ENCODE measurements at regions not wholly inside any gene's neighbourhood (a gene's known extent, or its start where the extent isn't known, plus 50 kb on each side); places are given as distances from the start of the nearest gene placed in this dataset.

GRCh38 chr1:90359994-90360393 is 357.1 kb downstream of the BARHL2 start:
- Histone ChIP-seq H3K4me1 (ENCODE audit: insufficient read depth, low read length) (no peaks in the 10 kb centered on the region), H3K9ac (ENCODE audit: low read length) (no peak overlapping the region), H4K20me1 (ENCODE audit: insufficient read depth, low read length) (no peaks in the 10 kb centered on the region), H3K79me2 (ENCODE audit: insufficient read depth, low read length) (no peaks in the 10 kb centered on the region), H3K36me3 (ENCODE audit: insufficient read depth, low read length) (no peaks in the 10 kb centered on the region), H3K27ac (ENCODE audit: low read depth, low read length) (no peak overlapping the region), H2AFZ (ENCODE audit: low read depth, low read length) (no peak overlapping the region), H3K4me3 (ENCODE audit: insufficient read depth, low read depth, low read length) (no peak overlapping the region), H3K9me3 (ENCODE audit: insufficient read depth, low read depth, low read length) (no peaks in the 10 kb centered on the region), H3K27me3 (ENCODE audit: insufficient read depth, low read length) (no peaks in the 10 kb centered on the region), H3K4me2 (ENCODE audit: low read length) (no peak overlapping the region)
- H3K27me3 Mint-ChIP-seq (ENCODE audit: low read depth, unreplicated experiment), result peaks cover 15% of the 10 kb centered on the region
- TF ChIP-seq, protein P1, sequence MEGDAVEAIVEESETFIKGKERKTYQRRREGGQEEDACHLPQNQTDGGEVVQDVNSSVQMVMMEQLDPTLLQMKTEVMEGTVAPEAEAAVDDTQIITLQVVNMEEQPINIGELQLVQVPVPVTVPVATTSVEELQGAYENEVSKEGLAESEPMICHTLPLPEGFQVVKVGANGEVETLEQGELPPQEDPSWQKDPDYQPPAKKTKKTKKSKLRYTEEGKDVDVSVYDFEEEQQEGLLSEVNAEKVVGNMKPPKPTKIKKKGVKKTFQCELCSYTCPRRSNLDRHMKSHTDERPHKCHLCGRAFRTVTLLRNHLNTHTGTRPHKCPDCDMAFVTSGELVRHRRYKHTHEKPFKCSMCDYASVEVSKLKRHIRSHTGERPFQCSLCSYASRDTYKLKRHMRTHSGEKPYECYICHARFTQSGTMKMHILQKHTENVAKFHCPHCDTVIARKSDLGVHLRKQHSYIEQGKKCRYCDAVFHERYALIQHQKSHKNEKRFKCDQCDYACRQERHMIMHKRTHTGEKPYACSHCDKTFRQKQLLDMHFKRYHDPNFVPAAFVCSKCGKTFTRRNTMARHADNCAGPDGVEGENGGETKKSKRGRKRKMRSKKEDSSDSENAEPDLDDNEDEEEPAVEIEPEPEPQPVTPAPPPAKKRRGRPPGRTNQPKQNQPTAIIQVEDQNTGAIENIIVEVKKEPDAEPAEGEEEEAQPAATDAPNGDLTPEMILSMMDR (IDR thresholded peaks at IDR 0.05; ENCODE audit: insufficient read depth, low read depth, low read length), result no peak
- TF ChIP-seq EZH2 (IDR thresholded peaks at IDR 0.05; ENCODE audit: insufficient read depth, low read length), result no peak
- DNase-seq (ENCODE audit: low read depth) (no peak), FAIRE-seq (no peak)
- H3K27ac Mint-ChIP-seq (ENCODE audit: unreplicated experiment), result no peak overlapping the region
- no peaks in the 10 kb centered on the region for H3K36me3 Mint-ChIP-seq (ENCODE audit: low read depth, unreplicated experiment)
- no peak overlapping the region for H3K4me3 Mint-ChIP-seq (ENCODE audit: unreplicated experiment)
- H3K4me1 Mint-ChIP-seq (ENCODE audit: low read depth, unreplicated experiment), result peaks cover 8% of the 10 kb centered on the region
- H3K9me3 Mint-ChIP-seq (ENCODE audit: unreplicated experiment), result no peaks in the 10 kb centered on the region

- no peak for TF ChIP-seq EZH2 (IDR thresholded peaks at IDR 0.05; ENCODE audit: insufficient read depth, low read length)
- TF ChIP-seq, protein P1 (IDR thresholded peaks at IDR 0.05; ENCODE audit: insufficient read depth, low read depth, low read length), result no peak
Measured at GRCh38 chr1:90358448-90358847, 358.7 kb downstream of the BARHL2 start.

GRCh38 chr1:90357995-90358394 is 359.1 kb downstream of the BARHL2 start:
- no peaks in the 10 kb centered on the region for H3K9me3 ChIP-seq (ENCODE audit: insufficient read depth, low read depth, low read length)
- no peaks in the 10 kb centered on the region for H3K4me1 ChIP-seq (ENCODE audit: insufficient read depth, low read length)
- no peak overlapping the region for H3K4me2 ChIP-seq (ENCODE audit: low read length)
- Mint-ChIP-seq H3K27me3 (ENCODE audit: low read depth, unreplicated experiment) (peaks cover 16% of the 10 kb centered on the region), H3K36me3 (ENCODE audit: low read depth, unreplicated experiment) (no peaks in the 10 kb centered on the region), H3K27ac (ENCODE audit: unreplicated experiment) (no peak overlapping the region), H3K9me3 (ENCODE audit: unreplicated experiment) (no peaks in the 10 kb centered on the region), H3K4me3 (ENCODE audit: unreplicated experiment) (no peak overlapping the region), H3K4me1 (ENCODE audit: low read depth, unreplicated experiment) (peaks cover 6% of the 10 kb centered on the region)
- no peak overlapping the region for H3K27ac ChIP-seq (ENCODE audit: low read depth, low read length)
- no peaks in the 10 kb centered on the region for H3K27me3 ChIP-seq (ENCODE audit: insufficient read depth, low read length)
- no peak overlapping the region for H3K9ac ChIP-seq (ENCODE audit: low read length)
- H3K4me3 ChIP-seq (ENCODE audit: insufficient read depth, low read depth, low read length), result no peak overlapping the region
- H3K79me2 ChIP-seq (ENCODE audit: insufficient read depth, low read length), result no peaks in the 10 kb centered on the region
- H2AFZ ChIP-seq (ENCODE audit: low read depth, low read length), result no peak overlapping the region
- H3K36me3 ChIP-seq (ENCODE audit: insufficient read depth, low read length), result no peaks in the 10 kb centered on the region
- DNase-seq (ENCODE audit: low read depth), result no peak
- no peaks in the 10 kb centered on the region for H4K20me1 ChIP-seq (ENCODE audit: insufficient read depth, low read length)
- no peak for FAIRE-seq
- no peak for TF ChIP-seq EZH2 (IDR thresholded peaks at IDR 0.05; ENCODE audit: insufficient read depth, low read length)
- TF ChIP-seq, protein P1 (IDR thresholded peaks at IDR 0.05; ENCODE audit: insufficient read depth, low read depth, low read length), result no peak

More at GRCh38 chr1:90358448-90358847, 358.7 kb downstream of the BARHL2 start:
- H3K27me3 Mint-ChIP-seq (ENCODE audit: low read depth, unreplicated experiment), result peaks cover 16% of the 10 kb centered on the region
- Histone ChIP-seq H3K27ac (ENCODE audit: low read depth, low read length) (no peak overlapping the region), H3K27me3 (ENCODE audit: insufficient read depth, low read length) (no peaks in the 10 kb centered on the region), H2AFZ (ENCODE audit: low read depth, low read length) (no peak overlapping the region), H3K4me1 (ENCODE audit: insufficient read depth, low read length) (no peaks in the 10 kb centered on the region), H4K20me1 (ENCODE audit: insufficient read depth, low read length) (no peaks in the 10 kb centered on the region), H3K9me3 (ENCODE audit: insufficient read depth, low read depth, low read length) (no peaks in the 10 kb centered on the region), H3K4me3 (ENCODE audit: insufficient read depth, low read depth, low read length) (no peak overlapping the region), H3K79me2 (ENCODE audit: insufficient read depth, low read length) (no peaks in the 10 kb centered on the region), H3K9ac (ENCODE audit: low read length) (no peak overlapping the region), H3K4me2 (ENCODE audit: low read length) (no peak overlapping the region), H3K36me3 (ENCODE audit: insufficient read depth, low read length) (no peaks in the 10 kb centered on the region)
- H3K4me3 Mint-ChIP-seq (ENCODE audit: unreplicated experiment), result no peak overlapping the region
- DNase-seq (ENCODE audit: low read depth) (no peak), FAIRE-seq (no peak)
- peaks cover 6% of the 10 kb centered on the region for H3K4me1 Mint-ChIP-seq (ENCODE audit: low read depth, unreplicated experiment)
- H3K36me3 Mint-ChIP-seq (ENCODE audit: low read depth, unreplicated experiment), result no peaks in the 10 kb centered on the region
- no peak overlapping the region for H3K27ac Mint-ChIP-seq (ENCODE audit: unreplicated experiment)
- no peaks in the 10 kb centered on the region for H3K9me3 Mint-ChIP-seq (ENCODE audit: unreplicated experiment)
